Middle frontal gyrus (tissue), 1 donor: ENCODE measurements at regions not wholly inside any gene's neighbourhood (a gene's known extent, or its start where the extent isn't known, plus 50 kb on each side); places are given as distances from the start of the nearest gene placed in this dataset.

Experiments
- DNase-seq: peaks from one replicate; pipeline ENCODE4 v3.0.0-alpha.2; 2015; ENCODE audit warnings: low spot score; ENCODE audit errors: extremely low spot score

DNA sequence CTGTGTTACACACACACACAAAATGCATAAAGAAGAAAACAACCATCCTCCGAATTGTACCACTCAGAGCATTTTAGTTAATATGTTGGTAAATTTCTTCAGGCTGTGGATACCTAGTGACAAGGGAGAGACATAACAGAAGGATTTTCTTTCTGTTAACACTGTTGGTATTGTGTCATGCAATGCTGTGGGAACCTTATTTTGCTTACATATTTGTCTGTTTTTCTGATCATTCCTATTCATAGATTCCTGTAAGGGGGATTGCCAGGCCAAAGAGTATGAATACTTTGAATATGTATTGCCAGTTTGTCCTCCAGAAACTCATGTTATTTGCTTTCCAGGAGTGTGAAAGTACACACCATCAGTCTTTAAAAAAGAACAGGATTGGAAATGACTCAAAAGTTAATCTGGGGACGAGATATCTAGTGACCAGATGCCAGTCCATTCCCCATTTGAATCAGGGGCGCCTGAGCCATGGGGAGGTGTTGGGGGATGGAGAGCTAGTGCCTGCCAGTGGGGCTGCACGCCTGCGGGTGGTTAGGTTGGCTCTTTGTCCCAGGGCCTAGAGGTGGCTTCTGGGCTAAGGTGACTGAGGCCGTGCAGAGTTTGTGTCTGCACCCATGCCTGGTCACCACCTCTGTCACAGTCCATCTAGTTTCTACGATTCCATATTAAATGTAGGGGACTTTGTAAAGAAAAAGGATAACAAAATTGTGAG lies 142.0 kb downstream of the PTPN20 start:
- no peak for DNase-seq

DNA sequence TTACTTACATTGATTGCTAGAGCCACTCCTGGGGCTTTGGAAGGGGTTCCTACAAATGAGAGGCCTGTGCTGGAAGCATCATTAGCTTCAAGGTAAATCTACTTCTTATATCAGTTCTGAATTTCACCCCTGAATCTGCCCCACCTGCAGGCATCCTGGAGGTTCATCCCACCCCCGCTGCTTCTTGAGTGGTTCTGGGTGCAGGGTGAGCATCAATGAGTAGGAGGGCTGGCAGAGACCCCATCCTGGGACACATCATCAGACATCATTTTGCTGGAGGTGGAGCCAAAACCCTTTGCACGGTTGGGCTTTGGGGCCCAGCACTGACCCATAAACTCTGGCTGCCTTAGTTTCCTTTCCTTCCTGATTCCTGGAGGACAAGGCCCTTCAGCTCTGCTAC lies 143.7 kb downstream of the PTPN20 start:
- DNase-seq, result no peak

DNA sequence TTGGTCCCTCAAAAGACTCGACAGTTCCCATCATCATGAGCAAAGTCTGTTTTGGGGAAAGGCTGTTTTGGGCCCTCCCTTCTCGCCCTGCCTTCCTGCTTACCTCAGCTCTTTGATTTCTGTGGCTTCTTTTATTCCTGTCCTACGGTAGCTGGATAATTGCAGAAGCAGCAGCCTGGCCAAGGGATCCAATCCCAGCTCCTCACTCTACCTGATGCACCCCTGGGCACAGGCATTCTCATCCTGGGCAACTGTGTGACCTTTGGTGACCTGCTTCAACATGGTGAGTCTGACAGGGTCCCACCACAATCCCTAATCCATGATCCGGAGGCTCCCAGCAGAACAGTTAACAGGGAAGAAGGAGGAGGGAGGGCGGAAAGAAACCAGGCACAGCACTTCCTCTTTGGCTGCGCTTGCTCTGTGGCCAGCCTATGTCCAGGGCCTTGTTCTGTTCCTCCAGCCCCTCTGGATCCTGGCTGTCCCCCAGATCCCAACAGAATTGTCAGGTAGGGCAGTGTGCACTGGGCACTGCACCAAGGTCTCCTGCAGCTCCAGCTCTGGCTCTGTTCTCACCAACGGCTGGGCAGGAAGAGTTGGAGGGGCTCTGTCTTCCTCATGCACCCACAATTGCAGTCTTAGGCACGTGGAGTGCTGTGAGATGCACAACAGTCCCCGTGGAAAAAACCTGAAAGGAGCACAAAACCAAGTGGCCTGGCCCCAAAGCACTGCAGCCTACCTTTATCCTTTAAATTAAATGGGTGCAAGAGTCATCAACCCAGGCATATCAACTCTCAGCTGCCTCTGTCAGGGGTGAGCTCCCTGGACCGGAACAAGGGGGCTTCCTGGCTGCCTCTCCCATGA lies 144.4 kb downstream of the PTPN20 start:
- DNase-seq, result no peak

DNA sequence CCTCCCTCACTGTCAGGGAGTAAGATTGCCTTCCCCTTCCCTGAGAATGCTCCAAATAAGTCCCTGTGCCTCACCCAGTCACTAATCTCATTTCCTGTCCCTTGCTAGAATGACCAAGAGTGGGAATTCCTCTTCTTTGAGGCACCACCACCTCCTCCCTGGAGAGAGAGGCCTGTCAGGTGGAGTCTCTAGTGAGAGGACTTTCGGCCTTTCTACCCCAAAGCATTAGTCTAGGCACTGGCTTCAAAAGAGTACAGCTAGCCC lies 145.0 kb downstream of the PTPN20 start:
- DNase-seq, result no peak

DNA sequence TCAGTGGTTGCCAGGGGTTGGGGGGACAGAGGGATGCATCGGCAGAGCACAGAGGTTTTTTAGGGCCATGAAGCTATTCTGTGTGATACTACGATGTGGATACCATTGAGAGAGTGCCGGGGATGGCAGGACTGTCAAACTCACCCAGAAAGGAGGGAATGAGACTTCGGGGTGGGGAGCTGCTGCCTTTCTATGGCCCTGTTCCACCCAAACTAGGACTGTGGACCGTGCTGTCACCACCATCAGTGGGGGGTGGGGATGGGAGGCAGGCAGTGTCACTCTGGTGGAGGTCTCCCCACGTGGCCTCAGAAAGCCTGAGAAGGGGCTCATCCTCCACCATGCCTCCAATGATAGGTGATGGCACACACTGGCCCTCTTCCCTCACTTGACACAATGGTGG lies 146.2 kb downstream of the PTPN20 start:
- DNase-seq, result no peak

DNA sequence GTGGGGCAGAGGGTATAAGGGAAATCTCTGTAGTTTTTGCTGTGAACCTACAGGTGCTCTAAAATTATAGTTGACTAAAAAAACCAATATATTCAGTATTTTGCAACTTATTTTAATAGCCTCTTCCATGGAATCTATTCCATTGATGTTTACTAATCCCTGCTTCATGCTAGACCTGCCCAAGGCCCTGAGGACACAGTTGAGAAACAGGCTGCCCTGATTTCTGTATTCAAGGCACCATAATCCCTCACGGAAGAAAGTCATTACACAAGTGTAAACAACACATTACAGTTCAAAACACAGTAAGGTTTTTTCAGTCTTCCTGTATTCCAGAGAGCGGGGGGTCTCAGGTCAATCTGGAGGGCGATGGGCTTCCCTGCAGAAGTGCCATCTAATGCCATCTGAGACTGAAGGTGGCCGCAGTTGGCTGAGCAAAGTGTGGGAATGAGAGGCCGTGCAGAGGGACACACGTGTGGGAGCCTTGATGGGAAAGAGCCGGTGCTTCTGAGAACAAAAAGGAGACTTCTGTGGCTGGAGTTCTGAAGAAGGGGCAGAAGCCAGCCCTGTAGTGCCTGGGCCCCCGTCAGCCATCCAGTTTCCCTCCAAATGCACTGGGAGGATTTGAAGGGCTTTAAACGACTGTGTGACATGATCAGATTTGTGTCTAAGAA lies 146.9 kb downstream of the PTPN20 start:
- DNase-seq, result no peak

DNA sequence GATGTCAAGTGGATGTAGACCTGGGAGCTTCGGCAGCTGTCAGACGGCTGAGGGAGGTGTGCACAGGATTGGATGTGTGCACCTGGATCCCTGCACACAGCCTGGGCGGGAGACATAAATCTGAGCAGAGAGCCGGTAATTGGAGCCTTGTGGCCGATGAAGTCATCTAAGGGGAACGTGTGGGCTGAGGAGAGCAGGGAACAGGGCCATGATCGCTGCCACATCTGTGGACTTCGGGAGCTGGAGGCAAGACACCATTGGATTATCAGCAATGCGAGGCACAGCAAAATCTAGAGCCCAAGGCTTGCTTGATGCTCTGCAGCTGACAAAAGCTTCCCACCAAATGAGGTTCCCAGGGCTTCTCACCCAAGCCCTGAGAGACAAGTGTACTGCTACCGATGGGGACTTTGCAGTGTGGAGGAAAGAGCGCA lies 147.7 kb downstream of the PTPN20 start:
- DNase-seq, result no peak

DNA sequence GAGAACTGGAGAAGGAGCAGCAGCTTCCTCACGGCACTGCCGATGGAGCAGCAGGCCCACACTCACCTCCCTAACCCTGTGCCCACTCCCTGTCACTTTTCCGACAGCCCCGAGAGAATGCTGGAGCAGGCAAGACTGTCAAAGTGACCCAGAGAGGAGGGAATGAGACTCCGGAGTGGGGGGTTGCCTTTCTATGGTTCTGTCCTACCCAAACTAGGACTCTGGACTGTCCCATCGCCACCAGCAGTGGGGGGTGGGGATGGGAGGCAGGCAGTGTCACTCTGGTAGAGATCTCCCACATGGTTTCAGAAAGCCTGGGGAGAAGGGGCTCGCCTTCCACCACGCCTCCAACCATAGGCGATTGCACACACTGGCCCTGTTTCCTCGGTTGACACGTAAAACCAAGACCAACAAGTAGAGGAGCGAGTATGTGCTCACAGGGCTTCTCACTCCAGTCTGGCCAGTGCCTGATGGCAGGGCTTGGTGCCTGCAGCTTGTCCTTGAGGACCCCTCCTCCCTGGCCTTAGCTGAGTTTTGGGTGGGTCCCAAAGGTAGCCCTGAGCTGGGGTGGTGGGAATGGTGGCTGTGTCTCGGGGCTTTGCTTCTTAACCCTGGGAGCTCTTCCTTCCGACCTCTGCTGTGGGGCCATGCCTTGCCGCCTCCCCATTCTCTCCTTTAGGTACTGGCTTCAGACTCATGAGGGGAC lies 148.5 kb downstream of the PTPN20 start:
- no peak for DNase-seq

DNA sequence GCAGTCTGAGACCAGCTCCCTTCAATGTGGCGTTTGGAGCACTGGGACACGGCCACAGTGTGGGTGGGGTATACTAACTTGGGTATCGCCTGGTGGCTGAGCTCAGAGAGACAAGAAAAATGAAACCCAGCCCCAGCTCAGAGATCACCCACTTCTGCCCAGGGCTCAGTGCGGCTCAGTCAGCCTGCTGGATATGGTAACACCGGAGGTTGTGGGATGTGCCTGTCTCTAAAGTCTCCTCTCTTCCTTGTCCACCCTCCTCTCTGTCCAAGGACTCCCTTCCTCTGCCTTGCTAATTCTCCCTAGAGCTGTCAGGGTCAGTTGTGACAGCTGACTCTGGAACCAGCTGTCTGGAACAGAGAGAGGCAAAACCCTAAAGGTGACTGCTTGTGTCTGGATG lies 149.1 kb downstream of the PTPN20 start:
- no peak for DNase-seq

DNA sequence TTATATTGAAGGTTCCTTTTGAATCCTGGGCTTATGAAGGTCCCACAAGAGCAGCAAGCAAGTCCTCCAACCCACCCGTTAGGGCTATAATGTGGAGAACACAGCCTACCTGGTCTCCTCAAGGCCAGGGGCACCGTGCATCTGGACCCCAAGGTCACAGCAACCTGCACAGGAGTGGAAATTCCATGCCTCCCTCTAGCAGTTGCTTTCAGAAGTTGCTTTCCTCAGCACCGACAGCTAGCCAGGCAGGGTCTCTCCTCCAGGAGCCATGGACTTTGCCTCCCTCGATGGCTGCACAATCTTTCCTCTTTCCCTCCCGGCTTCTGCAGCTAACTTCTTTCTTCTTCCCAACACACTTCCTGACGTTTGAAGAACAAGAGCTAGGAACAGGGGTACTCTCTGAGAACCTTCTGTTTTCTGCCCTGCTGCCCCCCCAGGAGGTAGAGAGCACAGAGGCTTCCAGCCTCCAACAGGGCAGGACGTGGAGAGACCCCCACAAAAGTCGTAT lies 149.8 kb downstream of the PTPN20 start:
- DNase-seq, result no peak

DNA sequence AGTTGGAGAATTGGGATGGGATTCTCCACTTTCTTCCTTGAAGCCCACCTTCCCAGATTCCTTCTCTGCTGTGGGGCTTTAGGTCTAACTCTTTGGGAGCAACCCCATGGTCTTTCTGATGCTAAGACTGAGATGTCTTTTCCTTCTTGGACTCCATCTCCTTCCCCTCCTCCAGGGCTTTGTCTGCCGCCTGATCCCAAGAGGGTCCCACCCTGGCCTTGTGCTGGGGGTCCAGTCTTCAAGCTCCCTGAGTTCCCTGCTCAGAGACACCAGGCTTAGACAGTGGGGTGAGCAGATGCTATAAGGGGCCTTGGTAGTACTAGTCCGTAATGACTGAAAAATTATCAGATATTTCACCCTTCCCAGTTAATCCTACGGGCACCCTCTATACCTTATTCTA lies 150.5 kb downstream of the PTPN20 start:
- no peak for DNase-seq

DNA sequence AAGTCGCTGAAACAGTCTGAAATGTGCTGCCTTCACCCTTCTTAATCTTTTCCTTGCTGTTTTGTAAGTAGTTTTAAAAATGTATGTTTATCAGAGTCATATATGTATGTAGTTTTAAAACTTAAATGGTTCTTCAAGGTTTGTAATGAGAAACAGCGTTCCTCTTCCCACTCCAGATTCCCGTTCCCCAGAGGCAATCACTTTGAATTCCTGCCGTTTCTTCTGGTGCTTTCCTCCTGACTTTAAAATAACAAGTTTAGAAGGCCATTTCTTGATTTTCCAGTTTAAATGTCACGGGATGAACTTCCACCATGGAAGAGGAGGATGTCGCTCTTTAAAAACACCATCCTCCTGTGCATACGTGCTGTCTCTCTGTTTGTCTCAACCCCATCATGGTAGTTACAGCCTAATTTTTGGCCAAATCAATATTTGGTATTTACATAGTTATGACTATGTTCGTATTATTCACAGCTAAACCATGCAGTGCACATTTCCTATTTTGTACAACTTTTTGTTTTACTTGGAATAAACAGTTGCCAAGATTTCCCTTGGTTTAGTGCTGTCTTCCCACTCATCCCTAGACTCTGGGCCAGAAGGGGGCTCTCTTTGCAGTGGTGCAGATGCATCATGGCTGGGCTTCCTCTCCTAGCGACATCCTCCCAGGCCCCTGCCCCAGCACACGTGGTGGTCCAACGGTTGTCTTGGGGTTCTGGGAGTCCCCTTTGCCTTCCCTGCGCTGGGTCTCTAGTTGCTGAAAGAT lies 151.4 kb downstream of the PTPN20 start:
- DNase-seq, result no peak

DNA sequence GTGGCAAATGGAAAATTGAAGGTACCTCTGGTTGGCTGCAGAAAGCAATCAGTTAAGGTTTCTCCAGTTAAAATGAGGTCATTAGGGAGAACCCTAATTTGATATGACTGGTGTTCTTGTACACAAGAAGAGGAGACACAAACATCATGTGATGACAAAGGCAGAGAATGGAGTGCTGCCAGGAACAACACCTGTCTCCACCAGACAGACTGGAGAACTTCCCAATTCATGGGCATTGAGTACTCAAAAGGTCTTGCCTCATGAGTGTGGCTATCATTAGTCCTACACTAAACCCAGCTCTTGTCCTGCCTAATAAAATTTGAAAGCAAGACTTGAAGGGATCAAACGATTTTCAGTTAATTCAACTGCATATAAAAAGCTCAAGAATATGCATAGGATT lies 152.6 kb downstream of the PTPN20 start:
- DNase-seq, result no peak

DNA sequence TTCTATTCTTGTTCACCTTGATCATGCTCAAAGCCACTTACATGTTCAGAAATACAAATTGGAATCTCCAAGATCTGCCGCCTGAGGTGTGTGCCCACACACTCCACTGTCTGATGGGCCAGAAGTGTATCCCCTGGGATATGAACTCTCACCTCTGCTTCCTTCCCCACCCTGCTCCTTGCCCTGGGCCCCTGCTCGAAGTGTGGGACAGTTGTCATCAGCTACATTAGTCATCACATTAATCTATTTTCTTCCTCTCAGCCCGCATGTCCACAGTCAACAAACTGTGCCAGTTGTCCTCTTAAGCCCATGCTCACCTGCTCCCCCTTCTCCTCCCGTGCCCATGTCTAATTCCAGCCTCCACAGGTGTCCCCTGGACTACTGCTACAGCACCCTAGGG lies 154.7 kb downstream of the PTPN20 start:
- DNase-seq, result no peak

DNA sequence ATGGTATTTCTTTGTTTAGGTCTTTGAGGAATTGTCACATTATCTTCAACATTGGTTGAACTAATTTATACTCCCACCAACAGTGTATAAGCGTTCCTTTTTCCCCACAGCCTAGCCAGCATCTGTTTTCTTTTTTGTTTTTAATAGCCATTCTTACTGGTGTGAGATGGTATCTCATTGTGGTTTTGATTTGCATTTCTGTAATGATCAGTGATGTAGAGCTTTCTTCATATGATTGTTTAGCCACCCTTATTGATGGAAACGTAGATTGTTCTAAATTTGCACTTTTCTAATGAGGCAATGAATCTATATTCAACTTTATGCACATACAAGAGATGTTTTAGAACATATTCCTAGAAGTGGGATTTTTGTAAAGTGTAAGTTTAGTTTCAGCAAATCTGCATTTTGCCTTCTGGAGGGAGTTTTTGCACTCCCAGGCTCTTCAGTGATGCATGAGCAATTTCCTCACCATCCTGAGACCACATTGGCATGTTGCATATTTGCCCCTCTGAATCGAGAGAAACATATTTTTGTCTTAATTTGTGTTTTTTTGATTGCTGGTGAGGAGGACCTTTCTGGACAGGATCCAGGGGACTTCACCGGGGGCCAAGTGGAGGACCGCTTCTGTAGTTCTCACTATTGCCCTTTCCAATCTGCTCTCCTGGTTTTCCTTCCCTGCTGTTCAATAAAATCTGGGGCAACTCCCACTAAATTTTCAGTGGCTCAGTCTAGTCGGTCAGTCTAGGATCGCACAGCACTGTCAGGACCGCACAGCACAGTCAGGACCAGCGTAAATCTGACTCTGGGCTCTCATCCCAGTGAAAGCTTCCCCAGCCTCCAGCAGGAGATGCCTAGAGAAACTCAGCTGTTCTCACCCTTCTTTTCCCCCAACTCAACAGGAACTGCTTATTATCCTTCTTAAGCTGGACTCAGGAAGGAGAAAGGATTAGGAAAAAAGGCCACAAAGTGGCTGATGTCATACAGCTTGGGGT lies 157.0 kb downstream of the PTPN20 start:
- no peak for DNase-seq

DNA sequence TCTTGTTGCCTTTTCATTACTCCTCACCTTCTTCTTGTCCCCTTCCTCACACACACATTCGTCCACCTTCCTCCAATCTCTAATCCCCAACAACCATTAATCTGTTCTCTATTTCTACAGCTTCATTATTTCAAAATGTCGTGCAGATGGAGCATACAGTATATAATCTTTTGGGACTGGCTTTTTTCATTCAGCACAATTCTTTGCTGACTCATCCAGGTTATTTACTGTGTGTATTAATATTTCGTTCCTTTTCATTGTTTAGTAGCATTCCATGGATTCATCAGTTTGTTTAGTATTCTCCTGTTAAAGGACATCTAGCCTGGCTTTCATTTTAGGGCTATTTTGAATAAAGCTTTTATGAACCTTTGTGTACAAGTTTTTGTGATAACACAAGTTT lies 159.3 kb downstream of the PTPN20 start:
- DNase-seq, result no peak

DNA sequence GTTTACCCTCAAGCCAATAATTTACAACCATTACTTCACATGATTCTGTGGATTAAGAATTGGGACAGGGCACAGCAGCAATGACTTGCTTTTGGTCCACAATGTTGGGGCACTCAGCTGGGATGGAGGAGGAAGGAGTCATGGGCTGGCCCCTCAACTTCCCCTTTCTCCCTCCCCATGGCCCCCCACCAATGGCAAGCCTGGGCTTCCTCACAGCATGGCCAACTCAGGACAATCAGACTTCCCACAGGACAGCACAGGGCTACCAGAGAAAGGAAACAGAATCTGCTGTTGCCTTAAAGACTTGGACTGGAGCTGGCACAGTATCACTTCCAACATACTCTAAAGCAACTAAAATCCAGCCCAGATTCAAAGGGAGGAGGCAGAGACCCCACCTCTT lies 160.7 kb downstream of the PTPN20 start:
- DNase-seq, result no peak

DNA sequence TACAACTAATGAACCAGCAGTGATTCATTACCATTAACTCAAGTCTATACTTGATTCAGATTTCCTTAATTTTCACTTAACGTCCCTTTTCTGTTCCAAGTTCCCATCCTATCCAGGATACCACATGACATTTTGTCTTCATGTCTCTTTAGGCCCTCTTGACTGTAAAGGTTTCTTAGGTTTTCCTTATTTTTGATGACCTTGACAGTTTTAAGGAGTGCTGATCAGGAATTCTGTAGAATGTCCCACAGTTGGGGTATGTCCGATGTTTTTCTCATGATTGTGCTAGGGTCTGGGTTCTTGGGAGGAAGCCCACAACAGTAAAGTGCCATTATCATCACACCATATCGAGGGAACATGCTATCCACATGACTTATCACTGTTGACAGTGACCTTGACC lies 162.7 kb downstream of the PTPN20 start:
- no peak for DNase-seq

DNA sequence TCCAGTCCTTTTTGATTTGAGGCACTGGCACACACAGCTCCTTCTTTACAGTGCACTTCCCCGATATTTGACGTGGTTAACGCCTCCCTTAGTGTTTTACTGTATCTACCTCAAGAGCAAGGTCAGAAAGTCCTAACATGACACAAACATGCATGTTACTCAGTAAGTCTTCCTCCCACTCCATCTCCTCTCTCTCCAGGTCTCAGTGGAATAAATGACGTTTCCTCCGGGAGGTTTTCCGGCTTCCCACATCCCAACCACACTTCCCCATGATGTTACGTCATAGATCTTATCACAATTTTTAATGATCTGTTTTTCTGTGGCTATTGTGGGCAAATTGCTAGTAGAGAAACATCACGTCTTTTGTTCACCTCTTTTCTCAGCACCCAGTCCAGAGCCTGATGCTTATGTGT lies 165.7 kb downstream of the PTPN20 start:
- no peak for DNase-seq

DNA sequence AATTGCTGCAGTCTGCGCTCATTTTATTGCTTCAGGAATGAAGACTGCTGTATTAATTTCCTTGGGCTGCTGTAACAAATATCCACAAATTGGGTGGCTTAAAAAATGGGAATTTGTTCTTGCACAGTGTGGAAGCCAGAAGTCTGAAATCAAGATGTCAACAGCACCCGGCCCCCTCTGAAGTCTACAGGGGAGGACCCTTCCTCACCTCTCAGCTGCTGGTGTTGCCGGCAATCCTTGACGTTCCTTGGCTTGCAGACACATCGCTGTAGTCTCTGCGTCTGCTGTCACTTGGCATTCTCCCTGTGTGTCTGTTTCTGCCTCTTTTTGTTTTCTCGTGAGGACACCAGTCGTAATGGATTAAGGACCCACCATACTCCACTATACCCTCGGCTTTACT lies 166.2 kb downstream of the PTPN20 start:
- DNase-seq, result no peak
